H1 (cell line): ENCODE measurements at regions not wholly inside any gene's neighbourhood (a gene's known extent, or its start where the extent isn't known, plus 50 kb on each side); places are given as distances from the start of the nearest gene placed in this dataset.
A peak's percentile ranks its signal among the peaks of the same experiment; 100 is the strongest.

ENCODE experiments used
- CEBPB ChIP-seq: IDR thresholded peaks from 2 replicates; pipeline ENCODE4 v1.6.1; 2012; ENCODE audit warnings: low read depth, low read length
- CREB1 ChIP-seq: IDR thresholded peaks from 2 replicates; pipeline ENCODE4 v1.6.1; 2012; ENCODE audit warnings: inconsistent platforms
- CTBP2 ChIP-seq: IDR thresholded peaks from 2 replicates; pipeline ENCODE4 v1.7.0; 2011; ENCODE audit warnings: borderline replicate concordance, mild to moderate bottlenecking, moderate library complexity, mixed read lengths, low read length; ENCODE audit not compliant: insufficient read depth, insufficient read length
- EZH2 ChIP-seq: fragments of 200-600 bp; sonication (generic); IDR thresholded peaks from 2 replicates; pipeline ENCODE4 v1.7.1; 2012; ENCODE audit warnings: low read depth, mild to moderate bottlenecking, moderate library complexity, low read length, inconsistent platforms; ENCODE audit not compliant: severe bottlenecking
- HDAC2 ChIP-seq, 2 experiments: fragments of 300-600 bp in 1 of 2; sonication (generic) in 1 of 2; IDR thresholded peaks; 2 replicates each; pipeline ENCODE4 v1.6.1; 2011 to 2012; ENCODE audit warnings: low read depth in 2 of 2, low read length in 2 of 2, mild to moderate bottlenecking in 2 of 2, moderate library complexity in 2 of 2, borderline replicate concordance in 1 of 2, inconsistent platforms in 1 of 2
- JUN ChIP-seq: IDR thresholded peaks from 2 replicates; pipeline ENCODE4 v1.6.1; 2011; ENCODE audit warnings: low read depth, mild to moderate bottlenecking, improper control_type of control experiment, low read length
- KDM1A ChIP-seq: fragments of 200-600, 300-600 bp; sonication (generic); IDR thresholded peaks from 2 replicates; pipeline ENCODE4 v1.7.1; 2016; ENCODE audit warnings: mild to moderate bottlenecking, low read length, borderline replicate concordance
- KDM5A ChIP-seq: fragments of 200-600 bp; IDR thresholded peaks from 2 replicates; pipeline ENCODE4 v1.7.1; 2012; ENCODE audit warnings: mild to moderate bottlenecking, low read length, inconsistent platforms, mixed read lengths
- MAFK ChIP-seq: IDR thresholded peaks from 2 replicates; pipeline ENCODE4 v1.6.1; 2012; ENCODE audit warnings: low read depth, mild to moderate bottlenecking, improper control_type of control experiment, low read length
- NANOG ChIP-seq: IDR thresholded peaks from 2 replicates; pipeline ENCODE4 v1.6.1; 2011; ENCODE audit warnings: low read length, low read depth, mild to moderate bottlenecking, inconsistent platforms; ENCODE audit not compliant: insufficient read depth, poor library complexity, severe bottlenecking
- POLR2A ChIP-seq, 2 experiments: IDR thresholded peaks; 1 replicate in 1 of 2; 2 replicates in 1 of 2; pipeline ENCODE4 v1.6.1; 2011; ENCODE audit warnings: low read depth in 2 of 2, low read length in 2 of 2, mild to moderate bottlenecking in 2 of 2; ENCODE audit errors: control extremely low read depth in 1 of 2
- RBBP5 ChIP-seq: IDR thresholded peaks from 2 replicates; pipeline ENCODE4 v1.7.1; 2012; ENCODE audit warnings: low read depth, mild to moderate bottlenecking, inconsistent platforms, low read length, moderate library complexity, borderline replicate concordance
- RNF2 ChIP-seq: fragments of 200-900, 300-1000 bp; sonication (generic); IDR thresholded peaks from 2 replicates; pipeline ENCODE4 v1.7.1; 2016; ENCODE audit warnings: borderline replicate concordance, low read depth, mild to moderate bottlenecking, antibody characterized with exemption, low read length; ENCODE audit not compliant: poor library complexity, severe bottlenecking; ENCODE audit errors: missing control alignments
- SIN3A ChIP-seq, 2 experiments: IDR thresholded peaks in 1 of 2; conservative IDR thresholded peaks in 1 of 2; 2 replicates each; pipeline ENCODE4 v1.6.1; 2011 to 2012; ENCODE audit warnings: low read length in 2 of 2, improper control_type of control experiment in 1 of 2, low read depth in 1 of 2, mild to moderate bottlenecking in 1 of 2
- SP1 ChIP-seq: IDR thresholded peaks from 2 replicates; pipeline ENCODE4 v1.6.1; 2011; ENCODE audit warnings: low read depth, low read length
- SP2 ChIP-seq: IDR thresholded peaks from 2 replicates; pipeline ENCODE4 v1.6.1; 2012; ENCODE audit warnings: mild to moderate bottlenecking, low read length, inconsistent platforms
- SP4 ChIP-seq: IDR thresholded peaks from 2 replicates; pipeline ENCODE4 v1.6.1; 2012; ENCODE audit warnings: low read length, inconsistent platforms
- SUZ12 ChIP-seq: fragments of 200-600 bp; sonication (generic); IDR thresholded peaks from 2 replicates; pipeline ENCODE4 v1.6.1; 2012; ENCODE audit warnings: mild to moderate bottlenecking, inconsistent platforms, low read length, moderate library complexity, mixed read lengths
- TEAD4 ChIP-seq: IDR thresholded peaks from 2 replicates; pipeline ENCODE4 v1.6.1; 2012; ENCODE audit warnings: low read depth, low read length, inconsistent platforms, mixed read lengths
- YY1 ChIP-seq: IDR thresholded peaks from 2 replicates; pipeline ENCODE4 v1.6.1; 2011; ENCODE audit warnings: low read depth, mild to moderate bottlenecking, low read length
- ZNF274 ChIP-seq: IDR thresholded peaks from 2 replicates; pipeline ENCODE4 v1.7.0; 2012; ENCODE audit warnings: low read length, borderline replicate concordance; ENCODE audit errors: extremely low read depth
- TF ChIP-seq, protein P1 (sequence below), 3 experiments: IDR thresholded peaks; 1 replicate in 2 of 3; 2 replicates in 1 of 3; pipeline versions ENCODE4 v1.5.1 to v1.6.1; 2011; ENCODE audit warnings: low read length in 3 of 3, mild to moderate bottlenecking in 3 of 3, inconsistent platforms in 2 of 3, low read depth in 1 of 3, moderate library complexity in 1 of 3; ENCODE audit not compliant: insufficient read depth in 1 of 3; ENCODE audit errors: control extremely low read depth in 1 of 3

DNA sequence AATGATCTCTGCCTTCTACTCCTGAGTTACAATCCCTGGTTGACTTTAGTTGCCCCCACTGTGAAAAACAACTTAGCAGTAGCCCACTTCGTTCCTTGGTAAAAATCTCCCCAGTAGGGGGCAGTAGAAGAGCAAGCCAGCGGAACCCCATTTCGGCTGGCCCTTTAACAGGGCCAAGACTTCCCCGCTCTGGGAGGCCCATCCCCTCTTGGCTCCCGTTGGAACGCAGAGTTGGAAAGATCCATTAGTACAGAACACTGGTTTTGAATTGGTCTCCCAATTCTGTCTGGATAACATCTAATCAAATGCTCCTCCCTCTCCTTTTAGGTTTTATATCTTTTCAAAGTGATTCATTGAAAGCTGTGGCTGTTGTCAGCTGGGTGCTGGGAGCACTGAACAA, 1133.3 kb downstream of the BCL11B start (continued):
- TF ChIP-seq SP1 (no peak), SP4 (no peak), RBBP5 (no peak), NANOG (no peak), KDM1A (no peak), CEBPB (no peak), CTBP2 (no peak), SUZ12 (no peak), CREB1 (no peak), KDM5A (no peak), EZH2 (no peak), RNF2 (no peak), HDAC2 (IDR thresholded peaks at IDR 0.05; ENCODE audit: borderline replicate concordance in 1 of 2, low read depth in 2 of 2, low read length in 2 of 2) (0 out of 4 replicates have a peak, but pooled peaks of 1 of the 2 experiments have one; percentile 47), YY1 (no peak), SIN3A (conservative IDR thresholded peaks at IDR 0.05 in 1 of 2, IDR thresholded peaks at IDR 0.05 in 1 of 2; ENCODE audit: low read depth in 1 of 2, low read length in 2 of 2) (no peak), TEAD4 (no peak), MAFK (no peak), SP2 (no peak), POLR2A (IDR thresholded peaks at IDR 0.05; ENCODE audit: control extremely low read depth in 1 of 2, low read depth in 2 of 2, low read length in 2 of 2) (no peak), JUN (no peak), ZNF274 (no peak)
- TF ChIP-seq, protein P1, sequence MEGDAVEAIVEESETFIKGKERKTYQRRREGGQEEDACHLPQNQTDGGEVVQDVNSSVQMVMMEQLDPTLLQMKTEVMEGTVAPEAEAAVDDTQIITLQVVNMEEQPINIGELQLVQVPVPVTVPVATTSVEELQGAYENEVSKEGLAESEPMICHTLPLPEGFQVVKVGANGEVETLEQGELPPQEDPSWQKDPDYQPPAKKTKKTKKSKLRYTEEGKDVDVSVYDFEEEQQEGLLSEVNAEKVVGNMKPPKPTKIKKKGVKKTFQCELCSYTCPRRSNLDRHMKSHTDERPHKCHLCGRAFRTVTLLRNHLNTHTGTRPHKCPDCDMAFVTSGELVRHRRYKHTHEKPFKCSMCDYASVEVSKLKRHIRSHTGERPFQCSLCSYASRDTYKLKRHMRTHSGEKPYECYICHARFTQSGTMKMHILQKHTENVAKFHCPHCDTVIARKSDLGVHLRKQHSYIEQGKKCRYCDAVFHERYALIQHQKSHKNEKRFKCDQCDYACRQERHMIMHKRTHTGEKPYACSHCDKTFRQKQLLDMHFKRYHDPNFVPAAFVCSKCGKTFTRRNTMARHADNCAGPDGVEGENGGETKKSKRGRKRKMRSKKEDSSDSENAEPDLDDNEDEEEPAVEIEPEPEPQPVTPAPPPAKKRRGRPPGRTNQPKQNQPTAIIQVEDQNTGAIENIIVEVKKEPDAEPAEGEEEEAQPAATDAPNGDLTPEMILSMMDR (IDR thresholded peaks at IDR 0.05; ENCODE audit: control extremely low read depth in 1 of 3, insufficient read depth in 1 of 3, low read depth in 1 of 3, low read length in 3 of 3): peak; percentile 53 to 77 (median 77)
